ENCODE measurements at regions not wholly inside any gene's neighbourhood (a gene's known extent, or its start where the extent isn't known, plus 50 kb on each side); places are given as distances from the start of the nearest gene placed in this dataset.

DNA sequence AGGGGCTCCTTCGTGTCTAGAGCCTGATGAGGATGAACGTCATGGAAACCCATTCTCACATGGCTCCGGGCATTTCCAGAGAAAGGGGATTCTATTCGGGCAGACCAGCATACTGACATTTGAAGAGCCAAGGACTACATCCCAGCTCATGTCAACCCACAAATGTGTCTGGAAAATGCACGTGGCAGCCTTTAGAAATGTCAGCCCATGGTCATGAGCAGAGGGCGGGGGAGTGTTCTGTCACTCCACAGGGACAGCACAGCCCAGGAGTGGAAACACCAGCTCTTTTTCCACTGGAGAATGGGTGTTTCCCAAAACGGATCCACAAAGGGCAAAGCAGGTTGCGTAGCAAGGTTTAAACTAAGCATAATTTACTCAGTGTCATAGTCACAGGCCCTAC is 207.0 kb downstream of the BCOR start:
- Histone ChIP-seq H4K20me1 (ENCODE audit: insufficient read depth, low read length) (no peaks in the 10 kb centered on the region), H3K9ac (ENCODE audit: low read length) (no peak overlapping the region), H3K4me3 (ENCODE audit: low read length) (no peak overlapping the region), H3K27ac (ENCODE audit: low read length) (no peak overlapping the region), H3K9me3 (ENCODE audit: insufficient read depth, low read length) (no peaks in the 10 kb centered on the region), H3K79me2 (ENCODE audit: low read length) (no peaks in the 10 kb centered on the region), H3K36me3 (replicated peaks; ENCODE audit: low read depth, low read length) (no peaks in the 10 kb centered on the region), H3K4me1 (ENCODE audit: low read length) (peaks cover 37% of the 10 kb centered on the region), H2AFZ (ENCODE audit: low read depth, low read length) (no peak overlapping the region), H3K4me2 (ENCODE audit: low read length) (no peak overlapping the region), H3K27me3 (ENCODE audit: low read depth, low read length) (no peaks in the 10 kb centered on the region)
- TF ChIP-seq, protein P1, sequence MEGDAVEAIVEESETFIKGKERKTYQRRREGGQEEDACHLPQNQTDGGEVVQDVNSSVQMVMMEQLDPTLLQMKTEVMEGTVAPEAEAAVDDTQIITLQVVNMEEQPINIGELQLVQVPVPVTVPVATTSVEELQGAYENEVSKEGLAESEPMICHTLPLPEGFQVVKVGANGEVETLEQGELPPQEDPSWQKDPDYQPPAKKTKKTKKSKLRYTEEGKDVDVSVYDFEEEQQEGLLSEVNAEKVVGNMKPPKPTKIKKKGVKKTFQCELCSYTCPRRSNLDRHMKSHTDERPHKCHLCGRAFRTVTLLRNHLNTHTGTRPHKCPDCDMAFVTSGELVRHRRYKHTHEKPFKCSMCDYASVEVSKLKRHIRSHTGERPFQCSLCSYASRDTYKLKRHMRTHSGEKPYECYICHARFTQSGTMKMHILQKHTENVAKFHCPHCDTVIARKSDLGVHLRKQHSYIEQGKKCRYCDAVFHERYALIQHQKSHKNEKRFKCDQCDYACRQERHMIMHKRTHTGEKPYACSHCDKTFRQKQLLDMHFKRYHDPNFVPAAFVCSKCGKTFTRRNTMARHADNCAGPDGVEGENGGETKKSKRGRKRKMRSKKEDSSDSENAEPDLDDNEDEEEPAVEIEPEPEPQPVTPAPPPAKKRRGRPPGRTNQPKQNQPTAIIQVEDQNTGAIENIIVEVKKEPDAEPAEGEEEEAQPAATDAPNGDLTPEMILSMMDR (IDR thresholded peaks at IDR 0.05; ENCODE audit: low read depth, low read length) = no peak
- no peak for TF ChIP-seq EZH2phosphoT487 (IDR thresholded peaks at IDR 0.05; ENCODE audit: low read depth)

DNA sequence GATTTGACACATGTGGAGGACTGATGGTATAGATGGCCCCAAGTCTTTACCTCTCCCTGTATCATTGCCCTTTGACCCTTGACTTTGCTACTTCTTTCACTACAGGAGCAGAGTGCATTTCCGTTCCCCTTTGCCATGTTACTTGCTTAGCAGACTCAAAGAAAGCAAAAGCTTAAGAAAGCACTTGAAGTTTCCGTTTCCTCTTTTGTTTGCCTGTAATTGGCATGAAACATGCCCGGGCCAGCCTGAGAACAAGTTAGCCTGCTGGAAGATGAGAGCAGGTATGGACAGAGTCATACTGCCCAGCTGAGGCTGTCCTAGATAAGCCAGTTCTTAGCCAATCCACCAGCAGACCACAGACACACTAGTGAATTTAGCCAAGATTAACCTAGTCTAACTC is 206.0 kb downstream of the BCOR start:
- peak overlapping the region; percentile 42 for H3K27ac ChIP-seq (ENCODE audit: low read length)
- H3K9ac ChIP-seq (ENCODE audit: low read length) = no peak overlapping the region
- H4K20me1 ChIP-seq (ENCODE audit: insufficient read depth, low read length) = no peaks in the 10 kb centered on the region
- H3K4me2 ChIP-seq (ENCODE audit: low read length) = peak overlapping the region; percentile 26
- no peaks in the 10 kb centered on the region for H3K79me2 ChIP-seq (ENCODE audit: low read length)
- H2AFZ ChIP-seq (ENCODE audit: low read depth, low read length) = peak overlapping the region; percentile 59
- H3K27me3 ChIP-seq (ENCODE audit: low read depth, low read length) = no peaks in the 10 kb centered on the region
- H3K9me3 ChIP-seq (ENCODE audit: insufficient read depth, low read length) = no peaks in the 10 kb centered on the region
- no peak overlapping the region for H3K4me3 ChIP-seq (ENCODE audit: low read length)
- no peaks in the 10 kb centered on the region for H3K36me3 ChIP-seq (replicated peaks; ENCODE audit: low read depth, low read length)
- TF ChIP-seq, protein P1 (IDR thresholded peaks at IDR 0.05; ENCODE audit: low read depth, low read length) = no peak
- TF ChIP-seq EZH2phosphoT487 (IDR thresholded peaks at IDR 0.05; ENCODE audit: low read depth) = no peak
- peaks cover 37% of the 10 kb centered on the region for H3K4me1 ChIP-seq (ENCODE audit: low read length)

DNA sequence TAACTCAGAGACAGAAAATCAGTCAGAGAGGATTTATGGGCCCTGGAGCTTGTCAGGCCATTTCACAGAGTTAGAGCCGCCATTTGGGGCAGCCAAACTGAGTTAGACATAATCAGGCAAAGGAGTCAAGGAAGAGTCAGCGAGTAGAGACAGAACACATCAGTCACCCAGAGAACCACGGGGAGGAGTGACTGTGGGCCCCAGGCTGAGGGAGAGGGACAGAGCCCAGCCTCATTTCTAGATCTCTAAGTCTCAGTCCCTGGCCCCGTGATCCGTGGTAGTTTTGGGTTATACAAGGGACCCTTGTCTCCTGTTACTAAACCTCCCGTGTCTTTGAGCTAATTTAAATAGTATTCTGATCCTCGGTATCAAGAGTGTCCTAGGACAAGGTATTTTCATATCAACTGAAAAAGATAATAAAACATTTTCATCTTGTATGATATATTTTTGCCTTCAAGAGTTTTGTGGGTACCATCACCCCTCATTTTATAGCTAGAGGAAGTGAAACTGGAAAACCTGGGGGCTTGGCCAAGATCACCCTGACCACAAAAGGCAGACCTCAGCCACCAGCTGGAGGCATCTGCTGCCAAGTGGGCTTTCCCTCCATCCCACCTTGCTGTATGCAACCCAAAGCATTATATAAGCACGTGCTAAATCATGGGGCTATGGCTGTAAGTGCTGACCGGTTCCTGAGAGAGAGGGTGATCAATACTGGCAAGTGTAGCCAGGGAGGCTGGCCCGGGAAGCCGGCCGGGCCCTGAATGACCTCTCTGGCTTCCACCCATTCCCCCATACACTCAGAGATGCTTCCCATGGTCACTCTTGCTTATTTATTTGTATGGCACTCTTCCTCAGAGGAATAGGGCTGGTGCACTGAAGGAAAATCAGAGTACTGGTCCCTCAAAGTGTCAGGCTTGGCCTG is 204.1 kb downstream of the BCOR start:
- H3K27me3 ChIP-seq (ENCODE audit: low read depth, low read length) = peaks cover 2% of the 10 kb centered on the region; the same call in 1 of the 2 replicates
- no peak overlapping the region for H2AFZ ChIP-seq (ENCODE audit: low read depth, low read length)
- no peaks in the 10 kb centered on the region for H4K20me1 ChIP-seq (ENCODE audit: insufficient read depth, low read length)
- H3K27ac ChIP-seq (ENCODE audit: low read length) = 0 out of 2 replicates have a peak overlapping the region, but pooled peaks have one; percentile 6
- H3K4me2 ChIP-seq (ENCODE audit: low read length) = peak overlapping the region; percentile 17; the same call in 1 of the 2 replicates
- no peaks in the 10 kb centered on the region for H3K36me3 ChIP-seq (replicated peaks; ENCODE audit: low read depth, low read length)
- H3K9ac ChIP-seq (ENCODE audit: low read length) = no peak overlapping the region; the same call in 1 of the 2 replicates
- H3K4me1 ChIP-seq (ENCODE audit: low read length) = peaks cover 48% of the 10 kb centered on the region
- no peaks in the 10 kb centered on the region for H3K9me3 ChIP-seq (ENCODE audit: insufficient read depth, low read length)
- no peak for TF ChIP-seq EZH2phosphoT487 (IDR thresholded peaks at IDR 0.05; ENCODE audit: low read depth)
- TF ChIP-seq, protein P1 (IDR thresholded peaks at IDR 0.05; ENCODE audit: low read depth, low read length) = no peak
- no peak overlapping the region for H3K4me3 ChIP-seq (ENCODE audit: low read length)
- H3K79me2 ChIP-seq (ENCODE audit: low read length) = no peaks in the 10 kb centered on the region

DNA sequence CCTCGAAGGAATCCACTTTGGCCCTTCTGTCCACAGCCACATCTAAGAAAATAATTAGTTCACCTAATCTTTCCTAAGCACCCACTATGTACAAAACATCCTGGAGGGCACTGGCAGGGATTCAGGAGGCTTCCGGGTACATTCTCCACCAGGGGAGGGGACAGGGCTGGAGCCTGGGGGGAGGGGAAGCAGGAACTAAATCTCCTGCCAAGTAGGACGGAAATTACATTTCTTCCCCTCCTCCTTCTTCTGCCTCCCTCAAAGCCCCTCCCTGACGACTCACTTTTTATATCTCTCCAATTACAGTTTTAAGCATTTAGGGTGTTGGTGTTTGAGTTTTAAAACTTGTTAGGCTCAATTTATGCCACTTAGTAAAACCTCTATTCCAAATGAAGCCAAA is 203.1 kb downstream of the BCOR start:
- TF ChIP-seq, protein P1 (IDR thresholded peaks at IDR 0.05; ENCODE audit: low read depth, low read length) = no peak
- no peak for TF ChIP-seq EZH2phosphoT487 (IDR thresholded peaks at IDR 0.05; ENCODE audit: low read depth)
- Histone ChIP-seq H3K9me3 (ENCODE audit: insufficient read depth, low read length) (no peaks in the 10 kb centered on the region), H4K20me1 (ENCODE audit: insufficient read depth, low read length) (no peaks in the 10 kb centered on the region), H3K9ac (ENCODE audit: low read length) (no peak overlapping the region), H3K36me3 (replicated peaks; ENCODE audit: low read depth, low read length) (no peaks in the 10 kb centered on the region), H3K4me1 (ENCODE audit: low read length) (peaks cover 54% of the 10 kb centered on the region), H3K79me2 (ENCODE audit: low read length) (no peaks in the 10 kb centered on the region), H2AFZ (ENCODE audit: low read depth, low read length) (no peak overlapping the region), H3K27me3 (ENCODE audit: low read depth, low read length) (peaks cover 4% of the 10 kb centered on the region; the same call in 1 of the 2 replicates), H3K4me2 (ENCODE audit: low read length) (no peak overlapping the region), H3K4me3 (ENCODE audit: low read length) (no peak overlapping the region), H3K27ac (ENCODE audit: low read length) (no peak overlapping the region)

Measured in OCI-LY3 (cell line).